HFFc6 (cell line): ENCODE measurements at regions not wholly inside any gene's neighbourhood (a gene's known extent, or its start where the extent isn't known, plus 50 kb on each side); places are given as distances from the start of the nearest gene placed in this dataset.

Source experiments
- DNase-seq: peaks from one replicate; pipeline ENCODE4 v3.0.0-alpha.2; 2018
- H3K27ac Mint-ChIP-seq: 2 replicates; pipeline ENCODE4 v1.8.0; 2020; ENCODE audit warnings: mild to moderate bottlenecking, mixed read lengths
- H3K27me3 Mint-ChIP-seq: 2 replicates; pipeline ENCODE4 v1.8.0; 2021; ENCODE audit warnings: mild to moderate bottlenecking, moderate library complexity, mixed read lengths; ENCODE audit not compliant: insufficient read depth
- H3K36me3 Mint-ChIP-seq: 2 replicates; pipeline ENCODE4 v1.8.0; 2021; ENCODE audit warnings: low read depth, mixed read lengths
- H3K4me1 Mint-ChIP-seq: 2 replicates; pipeline ENCODE4 v1.8.0; 2020; ENCODE audit warnings: low read depth, mixed read lengths
- H3K4me3 Mint-ChIP-seq: 2 replicates; pipeline ENCODE4 v1.8.0; 2020; ENCODE audit warnings: mild to moderate bottlenecking, moderate library complexity, mixed read lengths
- H3K9me3 Mint-ChIP-seq: 2 replicates; pipeline ENCODE4 v1.8.0; 2020; ENCODE audit warnings: mild to moderate bottlenecking, mixed read lengths
- CTCF ChIP-seq: fragments of 200-600 bp; sonication (generic); IDR thresholded peaks from 2 replicates; pipeline ENCODE4 v1.5.0; 2021; ENCODE audit warnings: antibody characterized with exemption, mild to moderate bottlenecking

- peaks cover 53% of the 10 kb centered on the region for H3K9me3 Mint-ChIP-seq
- no peaks in the 10 kb centered on the region for H3K4me1 Mint-ChIP-seq
- H3K4me3 Mint-ChIP-seq: no peak overlapping the region
- no peaks in the 10 kb centered on the region for H3K27me3 Mint-ChIP-seq
- H3K27ac Mint-ChIP-seq: no peak overlapping the region
- TF ChIP-seq CTCF: no peak
- no peak for DNase-seq
- H3K36me3 Mint-ChIP-seq: no peaks in the 10 kb centered on the region; the same call in 1 of the 2 replicates
These were observed 797.9 kb downstream of the TYW1 start for GRCh38 chr7:67794544-67794943.

GRCh38 chr7:67803789-67804188 is 807.2 kb downstream of the TYW1 start:
- Mint-ChIP-seq H3K4me3 (no peak overlapping the region), H3K27me3 (no peaks in the 10 kb centered on the region), H3K27ac (no peak overlapping the region), H3K4me1 (no peaks in the 10 kb centered on the region), H3K9me3 (peaks cover 65% of the 10 kb centered on the region), H3K36me3 (no peaks in the 10 kb centered on the region)
- TF ChIP-seq CTCF: no peak
- no peak for DNase-seq

GRCh38 chr7:67805921-67806471 is 809.4 kb downstream of the TYW1 start:
- DNase-seq: no peak
- Mint-ChIP-seq H3K36me3 (peaks cover 6% of the 10 kb centered on the region; the same call in 1 of the 2 replicates), H3K9me3 (peaks cover 55% of the 10 kb centered on the region), H3K4me1 (no peaks in the 10 kb centered on the region), H3K27ac (no peak overlapping the region), H3K27me3 (no peaks in the 10 kb centered on the region; the same call in 1 of the 2 replicates), H3K4me3 (no peak overlapping the region)
- TF ChIP-seq CTCF: no peak

GRCh38 chr7:67807826-67808225 is 811.2 kb downstream of the TYW1 start:
- peaks cover 6% of the 10 kb centered on the region; the same call in 1 of the 2 replicates for H3K36me3 Mint-ChIP-seq

GRCh38 chr7:67809586-67809985 is 813.0 kb downstream of the TYW1 start:
- Mint-ChIP-seq H3K27ac (no peak overlapping the region), H3K9me3 (peaks cover 49% of the 10 kb centered on the region), H3K27me3 (no peaks in the 10 kb centered on the region; the same call in none of the 2 replicates), H3K36me3 (peaks cover 6% of the 10 kb centered on the region; the same call in 1 of the 2 replicates), H3K4me3 (no peak overlapping the region), H3K4me1 (no peaks in the 10 kb centered on the region)
- no peak for DNase-seq
- TF ChIP-seq CTCF: no peak

More at GRCh38 chr7:67807826-67808225, 811.2 kb downstream of the TYW1 start:
- no peaks in the 10 kb centered on the region for H3K4me1 Mint-ChIP-seq
- no peak overlapping the region for H3K4me3 Mint-ChIP-seq
- H3K27ac Mint-ChIP-seq: no peak overlapping the region
- no peaks in the 10 kb centered on the region; the same call in none of the 2 replicates for H3K27me3 Mint-ChIP-seq
- H3K9me3 Mint-ChIP-seq: peaks cover 51% of the 10 kb centered on the region
- TF ChIP-seq CTCF: no peak
- no peak for DNase-seq
